Upper lobe of left lung (tissue), 6 donors: ENCODE measurements at regions not wholly inside any gene's neighbourhood (a gene's known extent, or its start where the extent isn't known, plus 50 kb on each side); places are given as distances from the start of the nearest gene placed in this dataset.
A peak's percentile ranks its signal among the peaks of the same experiment; 100 is the strongest.

Source experiments
- ATAC-seq, 2 donors: fragments of 200-7000 bp; cut with Tn5 transposase; one replicate each; pipeline ENCODE4 v1.9.1; 2022; ENCODE audit warnings: mild to moderate bottlenecking in 2 of 2, moderate library complexity in 2 of 2; ENCODE audit not compliant: low FRiP score in 2 of 2
- DNase-seq, 2 donors: peaks; one replicate each; pipeline ENCODE4 v3.0.0-alpha.2; 2019 to 2020
- H3K27ac ChIP-seq, 4 donors: fragments of 200-600 bp; sonication (generic); one replicate each; pipeline ENCODE4 v1.5.1; 2016 to 2019
- H3K27me3 ChIP-seq, 4 donors: fragments of 200-600 bp; sonication (generic); one replicate each; pipeline ENCODE4 v1.5.1; 2017 to 2019
- H3K36me3 ChIP-seq, 4 donors: fragments of 200-600 bp; sonication (generic); one replicate each; pipeline ENCODE4 v1.5.1; 2016 to 2019
- H3K4me1 ChIP-seq, 4 donors: fragments of 200-600 bp; sonication (generic); one replicate each; pipeline ENCODE4 v1.5.1; 2018 to 2019
- H3K4me3 ChIP-seq, 4 donors: fragments of 200-600 bp; sonication (generic); one replicate each; pipeline ENCODE4 v1.5.1; 2017 to 2019; ENCODE audit warnings: mild to moderate bottlenecking in 2 of 4, moderate library complexity in 1 of 4
- H3K9me3 ChIP-seq, 4 donors: fragments of 200-600 bp; sonication (generic); one replicate each; pipeline ENCODE4 v1.5.1; 2018 to 2019
- EP300 ChIP-seq, 4 donors: sonication (generic); formaldehyde crosslinking; IDR thresholded peaks; one replicate each; pipeline ENCODE4 v1.5.1; 2017; ENCODE audit warnings: antibody characterized with exemption in 4 of 4, control low read depth in 2 of 4
- POLR2A ChIP-seq, 4 donors: fragments of 450-650 bp; IDR thresholded peaks; one replicate each; pipeline ENCODE4 v1.5.1; 2016 to 2017; ENCODE audit warnings: antibody characterized with exemption in 4 of 4, mild to moderate bottlenecking in 2 of 4
- POLR2AphosphoS5 ChIP-seq, 2 donors: sonication (generic); formaldehyde crosslinking; IDR thresholded peaks; one replicate each; pipeline ENCODE4 v1.5.1; 2017; ENCODE audit warnings: antibody characterized with exemption in 2 of 2
- WGBS, 2 donors: methylation state at CpG; one replicate each; pipeline ENCODE4 v1.1.5; 2017 to 2018; 5-methylcytosine and 5-hydroxymethylcytosine counted together
- TF ChIP-seq, protein P1 (sequence below), 6 experiments: fragments of 450-650 bp in 4 of 6; fragments of 200-600 bp in 2 of 6; sonication (generic) in 2 of 6; IDR thresholded peaks; one replicate each; pipeline ENCODE4 v1.5.1; 2016 to 2019; ENCODE audit warnings: antibody characterized with exemption in 6 of 6
- donor health status: DM: no; HTN: no; CAD: no; lungs with moderate emphysema.
- donor health status: DM: no; HTN: yes; CAD: no; lungs with severe emphysema.

DNA sequence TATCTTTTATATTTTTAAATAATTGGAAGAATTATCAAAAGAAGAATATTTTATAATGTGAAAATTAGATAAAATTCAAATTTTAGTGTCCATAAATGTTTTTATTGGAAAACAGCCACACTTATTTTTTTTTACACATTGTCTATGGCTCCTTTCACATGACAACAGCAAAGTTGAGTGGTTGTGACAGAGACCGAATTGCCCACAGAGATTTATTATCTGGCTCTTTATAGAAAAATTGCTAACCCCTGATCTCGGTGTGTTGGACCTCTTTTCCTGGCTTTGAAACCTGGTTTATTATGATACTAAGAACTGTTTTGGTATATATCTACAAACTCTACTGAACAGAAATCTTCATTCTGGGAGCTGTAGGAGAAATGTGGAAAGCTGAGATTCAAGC is 269.1 kb upstream of the UMPS start:
- no peak for DNase-seq
- H3K27ac ChIP-seq = no peak overlapping the region
- no peak for ATAC-seq

DNA sequence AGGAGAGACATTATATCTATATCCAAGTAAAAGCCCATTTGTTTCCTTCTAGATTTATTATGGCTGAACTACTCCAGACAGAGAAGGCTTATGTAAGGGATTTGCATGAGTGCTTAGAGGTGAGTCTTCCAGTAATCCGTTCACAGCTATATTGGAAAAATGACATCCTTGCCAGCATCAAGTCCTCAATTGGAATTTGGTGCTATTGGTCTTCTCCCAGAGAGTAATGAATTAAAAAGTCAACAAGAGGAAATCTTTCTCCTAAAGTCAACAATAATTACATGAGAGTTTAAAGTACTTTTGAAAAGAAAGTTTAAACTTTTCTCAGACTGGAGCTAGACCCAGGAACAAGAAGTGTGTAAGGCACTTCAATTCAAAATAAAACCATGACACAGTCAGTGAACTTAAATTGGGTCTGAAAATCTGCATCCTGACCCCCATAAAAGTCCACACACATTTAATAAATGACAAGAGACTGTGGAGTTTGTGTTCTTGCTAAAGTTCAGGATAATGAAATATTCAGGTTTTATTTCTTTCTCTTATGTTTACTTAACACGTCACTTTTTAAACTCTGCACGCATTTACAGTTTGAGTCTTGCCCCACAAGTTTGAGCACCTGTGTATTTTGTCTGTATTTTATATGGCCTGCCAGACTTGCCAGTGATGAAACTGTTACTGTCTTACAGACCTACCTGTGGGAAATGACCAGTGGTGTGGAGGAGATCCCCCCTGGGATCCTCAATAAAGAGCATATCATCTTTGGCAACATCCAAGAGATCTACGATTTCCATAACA is 268.2 kb upstream of the UMPS start:
- no peaks in the 10 kb centered on the region for H3K27me3 ChIP-seq
- no peak overlapping the region for H3K4me3 ChIP-seq
- no peaks in the 10 kb centered on the region for H3K36me3 ChIP-seq
- 75 to 78% methylated on average over 4 of the region's 4 CpGs for WGBS, 2 donors
- H3K9me3 ChIP-seq = no peaks in the 10 kb centered on the region
- no peak for DNase-seq
- H3K27ac ChIP-seq = no peak overlapping the region
- TF ChIP-seq POLR2A (IDR thresholded peaks at IDR 0.05) (no peak), POLR2AphosphoS5 (IDR thresholded peaks at IDR 0.05) (no peak), EP300 (IDR thresholded peaks at IDR 0.05) (no peak)
- TF ChIP-seq, protein P1, sequence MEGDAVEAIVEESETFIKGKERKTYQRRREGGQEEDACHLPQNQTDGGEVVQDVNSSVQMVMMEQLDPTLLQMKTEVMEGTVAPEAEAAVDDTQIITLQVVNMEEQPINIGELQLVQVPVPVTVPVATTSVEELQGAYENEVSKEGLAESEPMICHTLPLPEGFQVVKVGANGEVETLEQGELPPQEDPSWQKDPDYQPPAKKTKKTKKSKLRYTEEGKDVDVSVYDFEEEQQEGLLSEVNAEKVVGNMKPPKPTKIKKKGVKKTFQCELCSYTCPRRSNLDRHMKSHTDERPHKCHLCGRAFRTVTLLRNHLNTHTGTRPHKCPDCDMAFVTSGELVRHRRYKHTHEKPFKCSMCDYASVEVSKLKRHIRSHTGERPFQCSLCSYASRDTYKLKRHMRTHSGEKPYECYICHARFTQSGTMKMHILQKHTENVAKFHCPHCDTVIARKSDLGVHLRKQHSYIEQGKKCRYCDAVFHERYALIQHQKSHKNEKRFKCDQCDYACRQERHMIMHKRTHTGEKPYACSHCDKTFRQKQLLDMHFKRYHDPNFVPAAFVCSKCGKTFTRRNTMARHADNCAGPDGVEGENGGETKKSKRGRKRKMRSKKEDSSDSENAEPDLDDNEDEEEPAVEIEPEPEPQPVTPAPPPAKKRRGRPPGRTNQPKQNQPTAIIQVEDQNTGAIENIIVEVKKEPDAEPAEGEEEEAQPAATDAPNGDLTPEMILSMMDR (IDR thresholded peaks at IDR 0.05) = no peak
- H3K4me1 ChIP-seq = no peaks in the 10 kb centered on the region
- no peak for ATAC-seq

More for the DNA sequence above, 269.1 kb upstream of the UMPS start:
- no peaks in the 10 kb centered on the region for H3K36me3 ChIP-seq
- H3K4me1 ChIP-seq = no peaks in the 10 kb centered on the region
- WGBS, 2 donors = 82 to 83% methylated on average over 2 of the region's 2 CpGs
- no peaks in the 10 kb centered on the region for H3K27me3 ChIP-seq
- no peaks in the 10 kb centered on the region for H3K9me3 ChIP-seq
- H3K4me3 ChIP-seq = no peak overlapping the region
- no peak for TF ChIP-seq POLR2A (IDR thresholded peaks at IDR 0.05)
- no peak for TF ChIP-seq POLR2AphosphoS5 (IDR thresholded peaks at IDR 0.05)
- TF ChIP-seq EP300 (IDR thresholded peaks at IDR 0.05) = no peak
- TF ChIP-seq, protein P1 (IDR thresholded peaks at IDR 0.05) = no peak

DNA sequence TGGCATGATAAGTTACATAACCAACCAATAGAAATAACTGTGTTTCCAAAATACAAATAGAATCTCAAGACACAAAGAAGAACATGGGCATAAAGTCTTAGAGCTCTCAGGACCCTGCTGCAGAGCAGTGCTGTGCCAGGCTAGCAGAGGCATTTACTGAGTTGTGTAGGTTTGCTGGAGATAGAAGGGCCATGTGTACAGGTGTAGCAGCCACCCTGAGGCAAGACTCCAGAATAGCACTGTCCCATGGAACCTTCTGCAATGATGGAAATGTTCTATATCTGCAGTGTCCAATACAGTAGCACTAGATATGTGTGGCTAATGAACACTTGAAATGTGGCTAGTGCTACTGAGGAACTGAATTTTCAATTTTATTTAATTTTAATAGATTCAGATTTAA is 267.0 kb upstream of the UMPS start:
- Histone ChIP-seq H3K27ac (no peak overlapping the region), H3K4me1 (no peaks in the 10 kb centered on the region), H3K4me3 (no peak overlapping the region), H3K36me3 (no peaks in the 10 kb centered on the region), H3K27me3 (no peaks in the 10 kb centered on the region), H3K9me3 (no peaks in the 10 kb centered on the region)
- DNase-seq = no peak
- TF ChIP-seq POLR2A (IDR thresholded peaks at IDR 0.05) (no peak), POLR2AphosphoS5 (IDR thresholded peaks at IDR 0.05) (no peak), EP300 (IDR thresholded peaks at IDR 0.05) (no peak)
- TF ChIP-seq, protein P1 (IDR thresholded peaks at IDR 0.05) = no peak
- no peak for ATAC-seq

DNA sequence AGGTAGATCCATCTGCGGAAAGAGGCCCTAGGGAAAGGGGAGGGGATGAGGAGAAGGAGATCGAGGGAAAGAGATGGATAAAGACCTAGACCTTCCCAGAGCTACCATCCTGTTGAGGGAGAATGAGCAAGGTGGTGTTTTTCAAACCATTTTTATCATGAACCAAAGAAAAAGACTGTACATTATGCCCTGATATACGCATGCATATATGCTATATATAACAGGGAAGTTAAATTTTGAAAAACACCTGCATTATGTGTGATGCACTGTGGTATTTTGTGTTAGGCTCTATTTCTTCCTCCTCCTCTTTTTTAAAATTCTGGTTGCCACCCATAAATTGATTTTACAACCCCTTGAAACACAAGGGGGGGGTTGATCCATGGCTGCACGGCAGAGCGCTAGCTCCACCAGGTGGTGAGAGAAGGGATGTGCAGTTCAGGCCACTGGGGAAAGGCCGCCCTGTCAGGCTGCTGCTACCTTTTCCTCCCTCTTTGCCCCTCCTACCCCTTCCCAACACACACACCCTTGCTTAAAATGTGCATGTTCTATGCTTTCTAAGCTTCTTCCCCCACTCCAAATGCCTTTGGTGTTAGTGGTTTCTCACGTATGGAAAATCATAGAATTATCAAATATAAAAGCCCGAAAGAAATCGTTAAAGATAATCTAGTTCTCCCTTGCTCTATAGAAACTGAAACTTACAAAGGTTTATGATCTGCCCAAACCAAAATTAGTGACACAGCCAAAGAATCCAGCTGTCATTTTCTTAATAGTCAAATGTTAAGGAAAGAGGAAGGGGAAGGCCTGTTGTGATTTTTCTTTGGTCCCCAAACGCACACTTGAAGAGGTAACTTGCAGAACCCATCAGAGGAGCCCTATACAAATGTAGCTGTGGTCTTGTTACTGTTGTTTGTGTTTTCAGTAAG is 262.0 kb upstream of the UMPS start:
- Histone ChIP-seq H3K27me3 (no peaks in the 10 kb centered on the region), H3K4me3 (no peak overlapping the region), H3K36me3 (no peaks in the 10 kb centered on the region), H3K27ac (no peak overlapping the region), H3K4me1 (no peaks in the 10 kb centered on the region), H3K9me3 (no peaks in the 10 kb centered on the region)
- no peak for TF ChIP-seq POLR2A (IDR thresholded peaks at IDR 0.05)
- TF ChIP-seq POLR2AphosphoS5 (IDR thresholded peaks at IDR 0.05) = no peak
- no peak for TF ChIP-seq EP300 (IDR thresholded peaks at IDR 0.05)
- TF ChIP-seq, protein P1 (IDR thresholded peaks at IDR 0.05) = peak; percentile 64 to 90 (median 80)
- DNase-seq = peak in 1 of 2 donors; percentile 29
- WGBS, 2 donors = 63 to 66% methylated on average over 10 of the region's 10 CpGs
- peak; percentile 68 to 87 for ATAC-seq
